ENCODE measurements at regions not wholly inside any gene's neighbourhood (a gene's known extent, or its start where the extent isn't known, plus 50 kb on each side); places are given as distances from the start of the nearest gene placed in this dataset.

- DNase-seq, result no peak
Observed at GRCh38 chr22:48803948-48804810, 1023.5 kb downstream of the BRD1 start.

GRCh38 chr22:48803171-48803947, 1024.3 kb downstream of the BRD1 start:
- DNase-seq, result no peak

- DNase-seq, result no peak
Observed at GRCh38 chr22:48802576-48802975, 1025.1 kb downstream of the BRD1 start.

- DNase-seq, result no peak
Observed at GRCh38 chr22:48800886-48801607, 1026.6 kb downstream of the BRD1 start.

GRCh38 chr22:48800036-48800885, 1027.4 kb downstream of the BRD1 start:
- no peak for DNase-seq

GRCh38 chr22:48799227-48799970, 1028.3 kb downstream of the BRD1 start:
- no peak for DNase-seq

- DNase-seq, result no peak
Observed at GRCh38 chr22:48798281-48799226, 1029.1 kb downstream of the BRD1 start.

GRCh38 chr22:48797731-48798130, 1029.9 kb downstream of the BRD1 start:
- no peak for DNase-seq

GRCh38 chr22:48796310-48797015, 1031.2 kb downstream of the BRD1 start:
- DNase-seq, result no peak

GRCh38 chr22:48795664-48796063, 1032.0 kb downstream of the BRD1 start:
- DNase-seq, result no peak

GRCh38 chr22:48794906-48795305, 1032.8 kb downstream of the BRD1 start:
- DNase-seq, result no peak

- no peak for DNase-seq
Observed at GRCh38 chr22:48793949-48794348, 1033.7 kb downstream of the BRD1 start.

GRCh38 chr22:48786679-48786996, 1041.0 kb downstream of the BRD1 start:
- no peak for DNase-seq

GRCh38 chr22:48785792-48786678, 1041.6 kb downstream of the BRD1 start:
- DNase-seq, result no peak

- no peak for DNase-seq
Observed at GRCh38 chr22:48784701-48785503, 1042.8 kb downstream of the BRD1 start.

- DNase-seq, result no peak
Observed at GRCh38 chr22:48783821-48784266, 1043.8 kb downstream of the BRD1 start.

GRCh38 chr22:48782811-48783511, 1044.7 kb downstream of the BRD1 start:
- peak; percentile 74 for DNase-seq
